HG02610 (cell line): ENCODE measurements at regions not wholly inside any gene's neighbourhood (a gene's known extent, or its start where the extent isn't known, plus 50 kb on each side); places are given as distances from the start of the nearest gene placed in this dataset.

Source experiments
- ATAC-seq: cut with Tn5 transposase; IDR thresholded peaks from one replicate; pipeline ENCODE4 v1.9.1; 2021; ENCODE audit warnings: mild to moderate bottlenecking, moderate library complexity; ENCODE audit not compliant: unreplicated experiment

- ATAC-seq, result no peak
Measured at GRCh38 chr6:141347086-141347485, 785.6 kb upstream of the GJE1 start.

- ATAC-seq, result no peak
Measured at GRCh38 chr6:141346535-141346934, 786.2 kb upstream of the GJE1 start.

- ATAC-seq, result no peak
Measured at GRCh38 chr6:141337191-141337590, 795.5 kb upstream of the GJE1 start.

- ATAC-seq, result no peak
Measured at GRCh38 chr6:141335477-141336273, 797.0 kb upstream of the GJE1 start.

- no peak for ATAC-seq
Measured at GRCh38 chr6:141326925-141327324, 805.8 kb upstream of the GJE1 start.

GRCh38 chr6:141326426-141326825 is 806.3 kb upstream of the GJE1 start:
- peak; percentile 72 for ATAC-seq

- no peak for ATAC-seq
Measured at GRCh38 chr6:141321493-141322347, 811.0 kb upstream of the GJE1 start.

GRCh38 chr6:141316236-141316635 is 816.5 kb upstream of the GJE1 start:
- ATAC-seq, result no peak

GRCh38 chr6:141313986-141314385 is 818.7 kb upstream of the GJE1 start:
- ATAC-seq, result no peak

- ATAC-seq, result peak; percentile 61
Measured at GRCh38 chr6:141309295-141309694, 823.4 kb upstream of the GJE1 start.

- ATAC-seq, result no peak
Measured at GRCh38 chr6:141307309-141307998, 825.3 kb upstream of the GJE1 start.

- no peak for ATAC-seq
Measured at GRCh38 chr6:141303907-141304306, 828.8 kb upstream of the GJE1 start.

GRCh38 chr6:141301779-141302178 is 830.9 kb upstream of the GJE1 start:
- no peak for ATAC-seq

GRCh38 chr6:141290941-141291721 is 841.6 kb upstream of the GJE1 start:
- no peak for ATAC-seq

- no peak for ATAC-seq
Measured at GRCh38 chr6:141288947-141289346, 843.8 kb upstream of the GJE1 start.

GRCh38 chr6:141282263-141282662 is 850.5 kb upstream of the GJE1 start:
- no peak for ATAC-seq

GRCh38 chr6:141269684-141270083 is 863.0 kb upstream of the GJE1 start:
- ATAC-seq, result no peak

- no peak for ATAC-seq
Measured at GRCh38 chr6:141267420-141267819, 865.3 kb upstream of the GJE1 start.

GRCh38 chr6:141265756-141266623 is 866.7 kb upstream of the GJE1 start:
- no peak for ATAC-seq

GRCh38 chr6:141264101-141264500 is 868.6 kb upstream of the GJE1 start:
- no peak for ATAC-seq
